ENCODE measurements at regions not wholly inside any gene's neighbourhood (a gene's known extent, or its start where the extent isn't known, plus 50 kb on each side); places are given as distances from the start of the nearest gene placed in this dataset.

- TF ChIP-seq RFX5 (IDR thresholded peaks at IDR 0.05; ENCODE audit: borderline replicate concordance, low read depth, low read length) (no peak), EZH2 (IDR thresholded peaks at IDR 0.05; ENCODE audit: low read depth, low read length, severe bottlenecking) (no peak), CTCF (IDR thresholded peaks at IDR 0.05; ENCODE audit: control extremely low read depth in 1 of 3, insufficient read depth in 1 of 3, low read depth in 1 of 3, low read length in 3 of 3) (no peak), ZNF274 (IDR thresholded peaks at IDR 0.05; ENCODE audit: borderline replicate concordance, extremely low read depth, low read length) (no peak), POLR2A (IDR thresholded peaks at IDR 0.05; ENCODE audit: control extremely low read depth in 1 of 2, low read depth in 2 of 2, low read length in 2 of 2) (no peak), SIX5 (IDR thresholded peaks at IDR 0.05; ENCODE audit: low read depth, low read length) (no peak), EGR1 (IDR thresholded peaks at IDR 0.05; ENCODE audit: borderline replicate concordance, low read depth, low read length) (no peak), MAX (IDR thresholded peaks at IDR 0.05) (no peak), POLR2AphosphoS5 (IDR thresholded peaks at IDR 0.05; ENCODE audit: low read depth, low read length) (no peak), MAFK (IDR thresholded peaks at IDR 0.05; ENCODE audit: low read depth, low read length) (no peak), SIN3A (conservative IDR thresholded peaks at IDR 0.05 in 1 of 2, IDR thresholded peaks at IDR 0.05 in 1 of 2; ENCODE audit: low read depth in 1 of 2, low read length in 2 of 2) (no peak), CREB1 (IDR thresholded peaks at IDR 0.05) (no peak)
Measured at GRCh38 chr3:102979191-102979590, 544.4 kb downstream of the ZPLD1 start.
